ENCODE measurements at regions not wholly inside any gene's neighbourhood (a gene's known extent, or its start where the extent isn't known, plus 50 kb on each side); places are given as distances from the start of the nearest gene placed in this dataset.
"Not testable (repeated sequence)": the region's sequence is repeated elsewhere in the genome, so short reads cannot be mapped to it uniquely, and the experiment has no call there.

DNA sequence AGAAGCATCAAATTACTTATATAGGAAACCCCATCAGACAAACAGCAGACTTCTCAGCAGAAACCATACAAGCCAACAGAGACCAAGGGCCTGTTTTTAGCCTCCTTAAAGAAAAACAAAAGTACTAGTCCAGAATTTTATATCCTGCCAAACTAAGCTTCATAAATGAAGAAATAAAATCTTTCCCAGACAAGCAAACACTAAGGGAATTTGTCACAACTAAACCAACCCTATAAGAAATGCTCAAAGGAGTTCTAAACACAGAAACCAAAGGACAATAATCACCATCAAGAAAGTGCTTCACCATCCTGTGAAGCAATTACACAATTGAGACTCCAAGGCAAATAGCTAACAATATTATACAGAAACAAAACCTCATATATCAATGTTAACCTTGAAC lies 238.6 kb downstream of the NKX6-1 start:
- DNase-seq (ENCODE audit: insufficient read length, low spot score): no peak
- FAIRE-seq: no peak

DNA sequence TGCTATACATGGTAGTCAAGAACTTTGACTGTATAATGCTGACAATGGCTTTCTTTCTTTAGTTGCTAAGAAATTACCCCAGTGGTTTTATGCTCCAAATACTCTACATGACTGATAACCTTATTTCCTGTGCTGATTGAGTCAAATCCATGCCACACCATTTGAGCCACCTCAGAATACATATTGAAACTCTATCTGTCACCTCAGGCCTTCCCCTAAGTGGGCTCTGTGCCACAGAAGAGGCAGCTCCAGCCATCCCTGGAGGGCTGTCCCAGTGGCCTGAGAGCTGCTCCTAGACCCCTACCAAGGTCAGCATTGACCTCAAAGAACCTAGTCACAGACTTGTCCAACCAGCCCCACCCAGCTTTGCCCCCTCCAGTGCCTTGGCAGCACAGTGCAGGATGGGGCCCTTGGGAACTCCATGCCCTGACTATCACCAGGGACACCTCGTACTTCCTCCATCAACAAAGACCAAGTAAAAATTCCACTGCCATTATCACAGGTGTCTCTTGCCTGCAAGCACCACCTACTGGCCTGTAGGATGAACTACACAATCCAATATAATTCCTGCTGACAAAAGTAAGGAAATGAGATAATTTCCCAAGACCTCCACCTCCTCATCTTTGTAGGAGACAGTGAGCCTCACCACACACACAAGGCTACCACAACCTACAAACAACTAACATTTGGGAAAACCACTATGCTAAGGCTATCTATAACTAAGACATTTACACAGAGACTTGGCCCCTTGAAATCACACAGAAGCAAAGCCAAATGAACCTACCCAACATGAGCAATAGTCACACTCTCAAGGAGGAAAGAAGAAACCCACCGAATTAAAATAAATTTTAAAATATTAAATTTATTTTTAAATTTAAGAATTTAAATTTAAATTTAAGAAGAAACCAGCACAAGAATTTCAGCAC lies 239.9 kb downstream of the NKX6-1 start:
- DNase-seq (ENCODE audit: insufficient read length, low spot score): no peak
- no peak for FAIRE-seq
- TF ChIP-seq, protein P1, sequence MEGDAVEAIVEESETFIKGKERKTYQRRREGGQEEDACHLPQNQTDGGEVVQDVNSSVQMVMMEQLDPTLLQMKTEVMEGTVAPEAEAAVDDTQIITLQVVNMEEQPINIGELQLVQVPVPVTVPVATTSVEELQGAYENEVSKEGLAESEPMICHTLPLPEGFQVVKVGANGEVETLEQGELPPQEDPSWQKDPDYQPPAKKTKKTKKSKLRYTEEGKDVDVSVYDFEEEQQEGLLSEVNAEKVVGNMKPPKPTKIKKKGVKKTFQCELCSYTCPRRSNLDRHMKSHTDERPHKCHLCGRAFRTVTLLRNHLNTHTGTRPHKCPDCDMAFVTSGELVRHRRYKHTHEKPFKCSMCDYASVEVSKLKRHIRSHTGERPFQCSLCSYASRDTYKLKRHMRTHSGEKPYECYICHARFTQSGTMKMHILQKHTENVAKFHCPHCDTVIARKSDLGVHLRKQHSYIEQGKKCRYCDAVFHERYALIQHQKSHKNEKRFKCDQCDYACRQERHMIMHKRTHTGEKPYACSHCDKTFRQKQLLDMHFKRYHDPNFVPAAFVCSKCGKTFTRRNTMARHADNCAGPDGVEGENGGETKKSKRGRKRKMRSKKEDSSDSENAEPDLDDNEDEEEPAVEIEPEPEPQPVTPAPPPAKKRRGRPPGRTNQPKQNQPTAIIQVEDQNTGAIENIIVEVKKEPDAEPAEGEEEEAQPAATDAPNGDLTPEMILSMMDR (IDR thresholded peaks at IDR 0.05; ENCODE audit: insufficient read depth, missing control alignments): peak; percentile 37

More for the DNA sequence above, 238.6 kb downstream of the NKX6-1 start:
- TF ChIP-seq, protein P1 (IDR thresholded peaks at IDR 0.05; ENCODE audit: insufficient read depth, missing control alignments): no peak

DNA sequence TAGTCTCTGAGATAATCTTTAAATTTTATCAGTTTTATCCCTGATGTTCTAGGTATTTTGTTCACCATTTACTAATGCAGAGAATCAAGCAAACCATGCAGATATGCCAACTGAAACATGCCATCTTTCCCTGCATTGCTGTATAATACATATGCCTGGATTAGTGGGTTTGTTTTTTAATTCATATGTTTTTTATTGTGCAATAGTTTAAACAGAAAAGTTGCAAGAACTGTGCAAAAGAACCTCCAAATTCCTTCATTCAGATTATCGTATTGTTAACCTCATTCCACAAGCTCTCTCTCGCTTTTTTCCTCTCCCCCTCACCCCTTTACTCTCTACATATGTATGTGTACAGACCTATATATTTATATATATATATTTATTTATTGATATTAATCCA lies 244.6 kb downstream of the NKX6-1 start:
- no peak for FAIRE-seq
- TF ChIP-seq, protein P1 (IDR thresholded peaks at IDR 0.05; ENCODE audit: insufficient read depth, missing control alignments): no peak
- no peak for DNase-seq (ENCODE audit: insufficient read length, low spot score)

DNA sequence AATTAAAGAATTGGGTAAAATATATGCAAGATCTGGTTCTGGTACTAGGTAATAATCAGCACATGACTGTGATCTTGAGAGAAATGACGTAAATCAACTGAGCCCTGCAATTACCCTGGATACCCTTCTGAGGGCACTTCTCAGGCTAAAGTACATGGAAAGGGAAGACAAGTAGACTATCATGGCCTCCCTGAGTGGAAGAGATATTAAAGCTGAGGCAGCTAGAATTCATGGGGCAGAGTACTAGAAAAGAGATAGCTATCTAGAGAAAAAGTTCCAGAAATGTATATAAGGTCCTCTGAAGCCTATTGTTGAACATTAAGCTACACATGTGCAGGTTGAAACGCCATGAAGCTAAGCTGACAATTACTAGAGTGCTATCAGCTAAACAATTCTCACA lies 249.6 kb downstream of the NKX6-1 start:
- TF ChIP-seq, protein P1 (IDR thresholded peaks at IDR 0.05; ENCODE audit: insufficient read depth, missing control alignments): no peak
- FAIRE-seq (no peak), DNase-seq (ENCODE audit: insufficient read length, low spot score) (no peak)

DNA sequence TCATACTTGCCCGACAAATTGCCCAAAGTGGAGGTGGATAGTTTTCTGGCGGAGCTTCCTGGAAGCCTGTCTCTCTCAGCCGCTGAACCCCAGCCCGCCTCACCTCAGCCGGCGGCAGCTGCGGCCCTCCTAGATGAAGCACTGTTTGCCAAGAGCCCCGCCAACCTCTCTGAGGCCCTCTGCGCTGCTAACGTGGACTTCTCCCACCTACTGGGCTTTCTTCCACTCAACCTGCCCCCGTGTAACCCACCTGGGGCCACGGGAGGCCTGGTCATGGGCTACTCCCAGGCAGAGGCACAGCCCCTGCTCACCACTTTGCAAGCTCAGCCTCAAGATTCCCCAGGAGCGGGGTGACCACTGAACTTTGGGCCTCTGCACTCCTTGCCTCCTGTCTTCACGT lies 254.1 kb downstream of the NKX6-1 start:
- FAIRE-seq; DNase-seq (ENCODE audit: insufficient read length, low spot score): not testable (repeated sequence)

DNA sequence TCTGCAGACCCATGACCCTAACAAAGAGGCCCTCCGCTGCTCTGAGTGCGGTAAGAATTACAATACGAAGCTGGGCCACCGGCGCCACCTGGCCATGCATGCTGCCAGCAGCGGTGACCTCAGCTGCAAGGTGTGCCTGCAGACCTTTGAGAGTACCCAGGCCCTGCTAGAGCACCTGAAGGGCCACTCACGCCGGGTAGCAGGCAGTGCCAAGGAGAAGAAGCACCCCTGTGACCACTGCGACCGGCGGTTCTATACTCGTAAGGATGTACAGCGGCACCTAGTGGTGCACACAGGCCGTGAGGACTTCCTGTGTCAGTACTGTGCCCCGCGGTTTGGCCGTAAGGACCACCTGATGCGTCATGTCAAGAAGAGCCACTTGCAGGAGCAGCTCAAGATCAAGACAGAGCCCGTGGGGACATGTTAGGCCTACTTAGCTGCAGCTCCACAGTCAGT lies 254.7 kb downstream of the NKX6-1 start:
- not testable (repeated sequence) for DNase-seq (ENCODE audit: insufficient read length, low spot score); FAIRE-seq

DNA sequence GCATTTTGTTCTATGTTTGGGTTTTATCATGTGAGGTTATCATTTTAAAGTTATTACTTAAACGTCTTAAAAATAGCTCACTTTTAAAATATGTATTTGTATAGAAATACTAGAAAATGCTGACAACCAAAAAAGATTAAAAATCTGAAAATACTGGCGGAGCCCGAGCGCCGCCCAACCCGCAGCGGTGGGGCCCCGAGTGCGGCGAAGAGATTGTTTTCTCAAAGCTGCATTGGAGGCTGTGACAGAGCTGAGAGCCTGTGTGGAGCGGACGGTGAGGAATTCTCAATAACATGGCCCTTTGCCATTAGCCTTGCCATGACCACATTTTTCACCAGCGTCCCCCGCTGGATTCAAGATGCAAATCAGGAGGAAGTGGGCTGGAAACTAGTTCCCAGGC lies 255.4 kb downstream of the NKX6-1 start:
- no peak for DNase-seq (ENCODE audit: insufficient read length, low spot score)
- TF ChIP-seq, protein P1 (IDR thresholded peaks at IDR 0.05; ENCODE audit: insufficient read depth, missing control alignments): no peak
- no peak for FAIRE-seq

DNA sequence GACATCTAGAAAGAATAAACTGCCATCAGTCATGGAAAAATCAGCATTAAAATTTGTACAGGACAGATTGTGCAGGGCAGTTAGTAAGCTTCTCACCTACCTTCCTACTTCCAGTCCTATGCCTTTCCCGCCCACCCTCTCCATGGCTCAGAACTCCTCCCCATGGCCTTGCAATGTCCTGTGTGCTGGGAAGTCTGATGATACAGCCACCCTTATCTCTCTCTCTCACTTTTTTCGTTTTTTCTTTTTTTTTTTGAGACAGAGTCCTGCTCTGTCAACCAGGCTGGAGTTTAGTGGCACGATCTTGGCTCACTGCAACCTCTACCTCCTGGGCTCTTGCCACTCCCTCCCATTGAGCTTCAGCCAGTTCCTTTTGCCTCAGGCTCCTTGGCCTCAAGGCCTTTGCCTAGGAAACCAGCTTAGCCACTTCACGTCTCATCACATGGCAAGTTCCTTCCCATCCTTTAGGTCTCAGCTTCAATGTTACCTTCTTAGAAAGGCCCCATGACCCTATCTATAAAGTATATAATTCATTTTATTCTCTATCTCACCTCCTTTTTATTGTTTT lies 259.7 kb downstream of the NKX6-1 start:
- TF ChIP-seq, protein P1 (IDR thresholded peaks at IDR 0.05; ENCODE audit: insufficient read depth, missing control alignments): no peak
- FAIRE-seq: no peak
- no peak for DNase-seq (ENCODE audit: insufficient read length, low spot score)
